ENCODE measurements at regions not wholly inside any gene's neighbourhood (a gene's known extent, or its start where the extent isn't known, plus 50 kb on each side); places are given as distances from the start of the nearest gene placed in this dataset.

GRCh38 chr20:62558779-62559178, 83.0 kb upstream of the GATA5 start (continued):
- TF ChIP-seq REST (IDR thresholded peaks at IDR 0.05; ENCODE audit: low read depth) (no peak), SRF (IDR thresholded peaks at IDR 0.05; ENCODE audit: low read depth) (no peak), POLR2AphosphoS5 (IDR thresholded peaks at IDR 0.05; ENCODE audit: low read depth, low read length) (no peak), ZNF274 (IDR thresholded peaks at IDR 0.05; ENCODE audit: low read depth, low read length) (no peak)

- BruUV-seq (replicated peaks), result no TSS peak
- RAD21 ChIA-PET (ENCODE audit: low non-redundant PET in 1 of 2, low total read pairs in 2 of 2, uncharacterized antibody in 2 of 2, unreplicated experiment in 2 of 2), result no interaction called here
- Histone ChIP-seq H3K79me2 (ENCODE audit: insufficient read depth, low read length) (no peaks in the 10 kb centered on the region), H3K9me2 (ENCODE audit: insufficient read depth) (no peaks in the 10 kb centered on the region), H3K4me1 (ENCODE audit: control insufficient read depth in 1 of 2, insufficient read depth in 2 of 2, low read length in 2 of 2) (peaks cover 2 to 10% of the 10 kb centered on the region in 2 experiments; a peak in 3 of 4 replicates), H3K9ac (ENCODE audit: low read length) (no peak overlapping the region), H3K27me3 (ENCODE audit: insufficient read depth, low read length) (no peaks in the 10 kb centered on the region), H4K20me1 (ENCODE audit: insufficient read depth) (no peaks in the 10 kb centered on the region), H3K4me2 (ENCODE audit: low read length) (no peak overlapping the region), H3K9me3 (ENCODE audit: control insufficient read depth in 1 of 2, insufficient read depth in 1 of 2, low read depth in 1 of 2, low read length in 2 of 2) (no peaks in the 10 kb centered on the region), H3K4me3 (replicated peaks in 1 of 2; ENCODE audit: low read depth in 1 of 2, low read length in 2 of 2) (no peak overlapping the region), H2AFZ (ENCODE audit: low read depth, low read length, poor library complexity, severe bottlenecking) (no peak overlapping the region), H3K36me3 (ENCODE audit: control insufficient read depth in 1 of 2, insufficient read depth in 2 of 2, low read length in 2 of 2) (no peaks in the 10 kb centered on the region), H3K27ac (ENCODE audit: low read depth, low read length) (no peak overlapping the region)
- CTCF ChIA-PET, result no interaction called here
- intact Hi-C loops (cut with micrococcal nuclease), result no loop called here
- no peak for DNase-seq (ENCODE audit: low read depth, low spot score)
- no peak for ATAC-seq
- POLR2A ChIA-PET, result no interaction called here
- no peak for TF ChIP-seq ZNF274 (IDR thresholded peaks at IDR 0.05; ENCODE audit: low read depth, low read length)
Measured at GRCh38 chr20:62560162-62560561, 82.1 kb upstream of the SLCO4A1 start.

GRCh38 chr20:62561182-62561581, 81.1 kb upstream of the SLCO4A1 start:
- intact Hi-C loops (cut with micrococcal nuclease), result no loop called here
- H2AFZ ChIP-seq (ENCODE audit: low read depth, low read length, poor library complexity, severe bottlenecking), result no peak overlapping the region
- H3K9me3 ChIP-seq (ENCODE audit: control insufficient read depth in 1 of 2, insufficient read depth in 1 of 2, low read depth in 1 of 2, low read length in 2 of 2), result no peaks in the 10 kb centered on the region
- H4K20me1 ChIP-seq (ENCODE audit: insufficient read depth), result no peaks in the 10 kb centered on the region
- CTCF ChIA-PET, result no interaction called here
- no peaks in the 10 kb centered on the region for H3K36me3 ChIP-seq (ENCODE audit: control insufficient read depth in 1 of 2, insufficient read depth in 2 of 2, low read length in 2 of 2)
- DNase-seq (ENCODE audit: low read depth, low spot score) (no peak), ATAC-seq (no peak)
- peaks cover 2 to 10% of the 10 kb centered on the region in 2 experiments; a peak in 3 of 4 replicates for H3K4me1 ChIP-seq (ENCODE audit: control insufficient read depth in 1 of 2, insufficient read depth in 2 of 2, low read length in 2 of 2)
- no peaks in the 10 kb centered on the region for H3K79me2 ChIP-seq (ENCODE audit: insufficient read depth, low read length)
- BruUV-seq (replicated peaks), result no TSS peak
- no peak for TF ChIP-seq JUND (IDR thresholded peaks at IDR 0.05)
- H3K4me3 ChIP-seq (replicated peaks in 1 of 2; ENCODE audit: low read depth in 1 of 2, low read length in 2 of 2), result no peak overlapping the region
- POLR2A ChIA-PET, result no interaction called here
- no peak overlapping the region for H3K9ac ChIP-seq (ENCODE audit: low read length)
- H3K4me2 ChIP-seq (ENCODE audit: low read length), result no peak overlapping the region
- no peaks in the 10 kb centered on the region for H3K27me3 ChIP-seq (ENCODE audit: insufficient read depth, low read length)
- RAD21 ChIA-PET (ENCODE audit: low non-redundant PET in 1 of 2, low total read pairs in 2 of 2, uncharacterized antibody in 2 of 2, unreplicated experiment in 2 of 2), result no interaction called here
- H3K27ac ChIP-seq (ENCODE audit: low read depth, low read length), result no peak overlapping the region
- no peaks in the 10 kb centered on the region for H3K9me2 ChIP-seq (ENCODE audit: insufficient read depth)
